Breast epithelium (tissue), 3 donors: ENCODE measurements at regions not wholly inside any gene's neighbourhood (a gene's known extent, or its start where the extent isn't known, plus 50 kb on each side); places are given as distances from the start of the nearest gene placed in this dataset.

ENCODE experiments used
- CTCF ChIP-seq, 3 donors: fragments of 450-650 bp; IDR thresholded peaks; one replicate each; pipeline ENCODE4 v1.5.1; 2016 to 2017; ENCODE audit warnings: antibody characterized with exemption in 3 of 3, mild to moderate bottlenecking in 3 of 3, moderate library complexity in 3 of 3
- POLR2A ChIP-seq: fragments of 450-650 bp; IDR thresholded peaks from one replicate; pipeline ENCODE4 v1.6.1; 2016; ENCODE audit warnings: antibody characterized with exemption, mild to moderate bottlenecking, moderate library complexity
- POLR2AphosphoS5 ChIP-seq, 3 donors: sonication (generic); formaldehyde crosslinking; IDR thresholded peaks; one replicate each; pipeline ENCODE4 v1.6.1; 2017; ENCODE audit warnings: antibody characterized with exemption in 3 of 3

DNA sequence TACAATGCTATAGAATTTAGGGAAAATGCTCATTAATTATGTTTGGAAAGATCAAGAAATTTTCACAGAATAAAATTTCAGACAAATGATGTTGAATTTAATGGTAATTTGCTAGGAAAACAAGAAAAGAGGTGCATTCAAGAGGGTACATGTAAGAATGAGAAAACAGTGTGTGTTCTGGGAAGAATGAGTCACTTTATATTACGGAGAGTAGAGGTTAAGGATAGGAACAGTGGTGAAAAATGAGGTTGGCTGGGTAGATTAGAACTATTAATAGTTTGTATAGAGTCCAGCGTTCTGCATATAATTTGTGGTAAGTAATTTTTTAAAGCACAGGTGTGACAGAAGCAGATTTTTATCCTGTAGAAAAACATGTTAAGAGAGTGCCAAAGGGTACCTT is 336.7 kb upstream of the MBL2 start:
- TF ChIP-seq CTCF (IDR thresholded peaks at IDR 0.05) (no peak), POLR2A (no peak), POLR2AphosphoS5 (IDR thresholded peaks at IDR 0.05) (no peak)
